ENCODE measurements at regions not wholly inside any gene's neighbourhood (a gene's known extent, or its start where the extent isn't known, plus 50 kb on each side); places are given as distances from the start of the nearest gene placed in this dataset.
"Not testable (repeated sequence)": the region's sequence is repeated elsewhere in the genome, so short reads cannot be mapped to it uniquely, and the experiment has no call there.

- no peak for DNase-seq (ENCODE audit: low read depth in 3 of 3, low spot score in 2 of 3)
Observed at GRCh38 chr4:85102606-85103005, 136.1 kb upstream of the WDFY3 start.

DNA sequence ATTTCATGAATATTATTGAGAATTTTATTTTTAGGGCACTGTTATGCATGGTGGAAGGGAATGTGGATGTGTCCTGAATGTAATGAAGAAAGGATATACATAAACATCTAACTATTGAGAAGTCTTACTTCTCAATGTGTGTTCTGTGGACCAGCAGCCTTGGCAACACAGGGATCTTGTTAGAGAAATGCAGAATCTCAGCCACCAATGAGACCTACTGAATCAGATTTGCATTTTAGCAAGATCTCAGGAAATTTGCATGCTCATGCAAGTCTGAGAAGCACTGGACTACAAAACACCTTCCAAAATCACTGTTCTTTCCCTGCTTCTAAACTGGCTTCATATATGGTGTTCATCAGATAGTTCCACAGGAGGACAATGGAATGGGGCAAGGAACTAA is 139.7 kb upstream of the WDFY3 start:
- DNase-seq (ENCODE audit: low read depth in 3 of 3, low spot score in 2 of 3): no peak

DNA sequence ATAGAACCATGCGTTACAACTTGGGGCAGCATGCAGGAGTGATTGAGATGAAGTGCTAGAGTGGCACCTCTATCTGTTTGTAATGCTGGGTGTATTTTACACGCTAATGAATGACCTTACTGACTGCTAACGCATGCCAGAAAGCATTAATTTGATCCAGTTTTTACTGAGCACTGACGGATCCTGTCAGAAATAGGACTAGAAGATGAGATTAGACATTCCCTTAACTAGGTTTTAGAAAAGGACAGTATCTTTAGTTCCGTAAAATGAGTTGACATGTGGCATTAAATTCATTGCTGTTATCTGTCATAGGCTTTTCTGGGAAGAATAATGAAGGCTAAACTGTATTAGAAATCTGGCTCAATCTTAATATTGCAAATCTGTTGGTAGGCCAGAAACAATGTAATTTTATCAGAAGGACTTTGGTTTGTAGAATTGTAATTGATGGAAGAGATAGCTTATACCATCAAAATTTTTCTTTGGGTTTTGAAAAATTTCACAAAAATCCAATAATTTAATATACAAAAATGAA is 140.4 kb upstream of the WDFY3 start:
- no peak for DNase-seq (ENCODE audit: low read depth in 3 of 3, low spot score in 2 of 3)

GRCh38 chr4:85107553-85107952 is 141.1 kb upstream of the WDFY3 start:
- no peak for DNase-seq (ENCODE audit: low read depth in 3 of 3, low spot score in 2 of 3)

DNA sequence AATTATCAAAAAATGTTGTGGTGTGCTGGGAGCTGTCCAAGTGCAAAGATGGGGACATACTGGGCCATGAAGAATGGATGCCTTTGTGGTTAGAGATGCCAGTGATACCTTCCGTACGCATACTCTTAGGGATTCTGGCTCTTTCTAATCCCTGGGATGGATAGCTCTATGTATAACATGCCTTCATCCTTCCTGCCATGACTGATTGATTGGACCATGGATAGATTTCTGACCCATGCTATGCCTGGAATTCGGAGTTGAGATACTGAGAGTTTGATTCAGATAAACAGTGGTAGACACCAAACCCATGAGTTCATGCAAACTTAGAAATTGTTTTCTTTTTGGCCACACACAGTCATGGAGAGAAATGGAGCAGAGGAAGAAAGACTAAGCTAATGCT is 147.2 kb upstream of the WDFY3 start:
- DNase-seq (ENCODE audit: low read depth in 3 of 3, low spot score in 2 of 3): no peak

GRCh38 chr4:85114526-85114925 is 148.0 kb upstream of the WDFY3 start:
- DNase-seq (ENCODE audit: low read depth in 3 of 3, low spot score in 2 of 3): no peak

DNA sequence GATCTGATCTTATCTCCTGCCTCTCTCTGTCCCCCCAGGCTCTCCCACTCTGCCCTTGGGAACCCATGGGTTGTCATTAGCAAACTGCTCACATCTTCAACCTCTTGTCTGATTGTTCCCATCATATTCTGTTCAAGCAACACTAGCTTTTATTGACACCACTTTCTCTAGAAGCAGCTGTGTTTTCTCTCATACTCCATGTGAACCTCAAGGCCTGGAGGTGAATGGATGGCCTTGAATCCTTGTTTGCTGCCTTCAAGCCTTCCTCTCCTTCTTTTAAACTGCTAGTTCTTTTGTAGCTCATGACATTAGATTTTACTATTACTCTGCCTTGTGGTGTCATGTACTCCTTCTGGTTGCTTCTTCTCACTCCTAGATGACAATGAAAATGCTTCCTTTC is 149.5 kb upstream of the WDFY3 start:
- no peak for DNase-seq (ENCODE audit: low read depth in 3 of 3, low spot score in 2 of 3)

DNA sequence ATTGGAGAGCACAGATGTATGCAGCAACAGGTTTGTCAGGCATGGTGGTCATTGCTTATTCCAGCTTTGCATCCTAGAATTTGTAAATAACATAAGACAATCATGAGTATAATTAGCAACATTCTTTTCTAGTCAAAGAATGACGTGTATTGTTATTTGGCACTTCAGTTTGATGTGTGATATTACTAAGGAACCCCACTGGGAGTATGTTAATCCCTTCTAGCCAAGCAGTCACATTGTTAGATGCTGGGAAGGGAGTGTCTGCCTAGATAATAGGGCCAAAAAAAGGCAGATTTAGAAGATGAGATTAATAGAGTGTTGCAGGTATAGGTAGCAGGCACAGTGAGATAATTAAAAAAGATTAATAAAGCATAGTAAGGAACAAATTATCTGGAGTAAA is 159.2 kb upstream of the WDFY3 start:
- DNase-seq (ENCODE audit: low read depth in 3 of 3, low spot score in 2 of 3): no peak

DNA sequence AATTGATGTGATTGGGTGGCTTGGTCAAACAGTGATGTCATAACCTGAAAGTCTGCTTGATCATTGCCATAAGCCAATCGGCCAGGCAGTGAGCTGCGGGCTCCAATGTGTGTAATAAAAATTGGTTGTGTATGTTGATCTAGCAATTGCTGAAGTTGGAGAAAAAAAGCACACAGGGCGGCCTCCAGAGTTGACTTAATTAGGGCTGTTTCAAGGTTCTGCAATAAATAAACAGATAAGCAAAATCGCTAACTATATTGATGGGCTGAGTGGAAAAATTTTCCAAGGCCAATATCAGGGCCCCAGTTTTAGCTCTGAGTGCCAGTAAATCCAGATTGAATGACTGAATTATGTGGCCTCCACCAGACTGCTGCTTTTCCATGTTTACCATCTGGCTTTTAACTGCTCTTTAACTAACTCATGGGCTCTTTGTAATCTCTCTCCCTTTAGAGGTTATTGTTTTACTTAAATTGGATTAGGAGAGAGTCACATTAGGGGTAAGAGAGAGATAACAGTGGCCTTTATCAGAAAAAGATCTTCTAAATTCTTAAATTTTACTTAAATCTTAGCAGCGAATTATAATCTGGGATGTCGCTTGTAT is 160.6 kb upstream of the WDFY3 start:
- DNase-seq (ENCODE audit: low read depth in 3 of 3, low spot score in 2 of 3): no peak

DNA sequence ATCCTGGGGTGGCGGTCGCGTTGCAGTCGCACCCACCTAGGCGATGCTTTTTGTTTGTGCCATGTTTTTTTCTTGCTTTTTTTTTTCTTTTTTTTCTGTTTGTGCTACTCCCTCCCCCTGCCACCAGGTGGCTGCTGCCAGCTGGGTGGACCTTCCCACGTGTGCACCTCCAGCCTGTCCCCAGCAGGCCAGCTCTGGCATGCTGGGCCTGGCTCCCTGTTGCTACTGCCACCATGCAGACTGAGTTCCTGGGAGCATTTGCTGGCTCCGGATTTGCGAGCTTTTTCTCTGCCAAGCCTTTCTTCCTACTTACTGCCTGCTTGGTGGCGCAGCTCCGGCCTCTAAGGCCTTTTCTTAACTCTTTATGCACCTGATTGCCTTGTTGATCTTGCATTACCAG is 161.2 kb upstream of the WDFY3 start:
- no peak for DNase-seq (ENCODE audit: low read depth in 3 of 3, low spot score in 2 of 3)

DNA sequence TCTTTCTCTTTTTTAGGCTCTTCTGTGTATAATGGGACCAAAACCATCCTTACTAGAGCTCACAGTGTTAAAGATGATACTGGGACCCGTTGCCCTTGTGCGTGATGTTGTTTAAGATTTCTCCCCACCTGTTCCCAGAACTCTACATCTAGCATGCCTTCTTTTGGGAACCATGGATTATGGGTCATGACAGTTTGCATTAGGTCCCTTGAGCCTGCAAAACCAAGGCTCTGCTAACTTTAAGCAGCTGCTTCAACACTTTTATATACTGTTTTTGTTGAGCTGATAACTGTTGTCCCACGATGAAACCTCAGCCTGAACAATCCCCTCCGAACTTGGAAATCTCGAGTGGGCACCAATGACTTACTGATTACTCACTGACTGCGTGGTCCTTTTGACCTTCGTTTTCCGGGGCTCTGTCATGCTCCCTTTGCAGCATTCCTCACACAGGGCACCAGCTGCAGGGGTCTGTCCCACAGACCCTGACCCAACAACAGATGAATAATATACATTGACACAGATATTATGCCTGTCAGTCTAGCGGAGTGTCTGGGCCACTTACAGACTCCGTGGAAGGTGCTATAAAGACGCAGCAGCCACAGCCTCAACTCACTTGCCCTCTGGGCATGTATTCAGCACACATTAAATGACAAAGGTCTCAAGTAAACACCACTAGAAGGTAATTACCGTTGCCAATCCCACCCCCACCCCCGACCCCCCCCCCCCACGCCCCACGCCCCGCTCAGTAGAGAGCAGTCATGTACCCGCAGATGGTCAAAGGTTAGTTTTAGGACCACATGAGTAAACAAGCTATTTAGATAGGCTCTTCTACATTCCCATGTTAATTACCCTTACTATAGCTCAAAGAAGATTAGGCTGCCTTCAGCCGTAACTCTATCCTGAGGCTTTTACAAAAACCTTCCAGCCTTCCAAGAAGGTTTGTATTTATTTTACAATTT is 162.0 kb upstream of the WDFY3 start:
- DNase-seq (ENCODE audit: low read depth in 3 of 3, low spot score in 2 of 3): no peak

DNA sequence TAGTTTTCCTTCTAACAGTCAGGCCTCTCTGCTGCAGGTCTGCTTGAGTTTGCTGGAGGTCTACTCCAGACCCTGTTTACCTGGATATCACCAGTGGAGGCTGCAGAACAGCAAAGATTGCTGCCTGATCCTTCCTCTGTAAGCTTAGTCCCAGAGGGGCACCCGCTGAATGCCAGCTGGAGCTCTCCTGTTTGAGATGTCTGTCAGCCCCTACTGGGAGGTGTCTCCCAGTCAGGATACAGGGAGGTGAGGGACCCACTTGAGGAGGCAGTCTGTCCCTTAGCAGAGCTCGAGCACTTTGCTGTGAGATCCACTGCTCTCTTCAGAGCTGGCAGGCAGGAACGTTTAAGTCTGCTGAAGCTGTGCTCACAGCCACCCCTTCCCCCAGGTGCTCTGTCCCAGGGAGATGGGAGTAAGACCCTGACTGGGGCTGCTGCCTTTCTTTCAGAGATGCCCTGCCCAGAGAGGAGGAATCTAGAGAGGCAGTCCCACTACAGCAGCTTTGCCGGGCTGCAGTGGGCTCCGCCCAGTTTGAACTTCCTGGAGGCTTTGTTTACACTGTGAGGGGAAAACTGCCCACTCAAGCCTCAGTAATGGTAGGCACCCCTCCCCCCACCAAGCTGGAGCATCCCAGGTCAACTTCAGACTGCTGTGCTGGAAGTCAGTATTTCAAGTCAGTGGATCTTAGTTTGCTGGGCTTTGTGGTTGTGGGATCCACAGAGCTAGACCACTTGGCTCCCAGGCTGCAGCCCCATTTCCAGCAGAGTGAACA is 163.1 kb upstream of the WDFY3 start:
- not testable (repeated sequence) for DNase-seq (ENCODE audit: low read depth in 3 of 3, low spot score in 2 of 3)

- DNase-seq (ENCODE audit: low read depth in 3 of 3, low spot score in 2 of 3): no peak
Observed at GRCh38 chr4:85132117-85132516, 165.6 kb upstream of the WDFY3 start.

DNA sequence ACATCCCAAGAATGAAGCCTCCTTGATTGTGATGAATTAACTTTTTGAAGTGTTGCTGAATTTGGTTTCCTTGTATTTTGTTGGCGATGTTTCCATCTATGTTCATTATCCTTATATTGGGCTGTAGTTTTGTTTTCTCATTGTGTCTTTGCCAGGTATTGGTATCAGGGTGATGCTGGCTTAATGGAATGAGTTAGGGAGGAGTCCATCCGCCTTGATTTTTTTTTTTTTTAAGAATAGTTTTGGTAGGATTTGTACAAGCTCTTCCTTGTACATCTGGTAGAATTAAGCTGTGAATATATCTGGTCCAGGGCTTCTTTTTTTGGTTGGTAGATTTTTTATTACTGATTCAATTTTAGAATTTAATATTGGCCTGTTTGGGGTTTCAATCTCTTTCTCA is 166.1 kb upstream of the WDFY3 start:
- DNase-seq (ENCODE audit: low read depth in 3 of 3, low spot score in 2 of 3): no peak

DNA sequence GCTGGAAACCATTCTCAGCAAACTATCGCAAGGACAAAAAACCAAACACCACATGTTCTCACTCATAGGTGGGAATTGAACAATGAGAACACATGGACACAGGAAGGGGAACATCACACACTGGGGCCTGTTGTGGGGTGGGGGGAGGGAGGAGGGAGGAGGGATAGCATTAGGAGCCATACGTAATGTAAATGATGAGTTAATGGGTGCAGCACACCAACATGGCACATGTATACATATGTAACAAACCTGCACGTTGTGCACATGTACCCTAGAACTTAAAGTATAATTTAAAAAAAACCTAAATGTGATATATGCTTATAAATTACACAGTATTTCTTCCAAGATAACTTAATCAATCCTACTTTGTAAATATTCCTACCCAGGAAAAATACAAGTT is 173.3 kb upstream of the WDFY3 start:
- not testable (repeated sequence) for DNase-seq (ENCODE audit: low read depth in 3 of 3, low spot score in 2 of 3)

- DNase-seq (ENCODE audit: low read depth in 3 of 3, low spot score in 2 of 3): no peak
Observed at GRCh38 chr4:85142451-85142850, 176.0 kb upstream of the WDFY3 start.

GRCh38 chr4:85147481-85148076 is 181.1 kb upstream of the WDFY3 start:
- DNase-seq (ENCODE audit: low read depth in 3 of 3, low spot score in 2 of 3): peak; percentile 27 to 33 (median 29)

DNA sequence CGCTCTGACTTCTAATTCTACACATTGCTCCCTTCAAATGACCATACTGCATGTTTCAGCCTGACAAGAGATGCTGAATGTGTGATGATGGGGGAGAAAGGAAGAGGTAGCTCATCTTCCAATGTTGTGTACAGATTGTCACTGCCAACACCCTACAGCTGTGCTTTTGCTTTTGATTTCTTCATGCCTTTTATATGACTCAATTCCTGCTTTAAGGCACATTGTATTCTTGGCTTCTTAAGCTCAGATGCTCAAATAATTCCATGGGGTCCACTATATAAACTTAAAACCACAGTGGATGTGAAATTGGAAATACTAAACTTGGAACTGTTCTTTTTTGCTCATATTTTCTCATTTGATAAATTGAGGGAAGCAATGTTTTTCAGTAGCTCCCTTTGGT is 183.2 kb upstream of the WDFY3 start:
- DNase-seq (ENCODE audit: low read depth in 3 of 3, low spot score in 2 of 3): no peak

GRCh38 chr4:85151371-85151770 is 184.9 kb upstream of the WDFY3 start:
- no peak for DNase-seq (ENCODE audit: low read depth in 3 of 3, low spot score in 2 of 3)

DNA sequence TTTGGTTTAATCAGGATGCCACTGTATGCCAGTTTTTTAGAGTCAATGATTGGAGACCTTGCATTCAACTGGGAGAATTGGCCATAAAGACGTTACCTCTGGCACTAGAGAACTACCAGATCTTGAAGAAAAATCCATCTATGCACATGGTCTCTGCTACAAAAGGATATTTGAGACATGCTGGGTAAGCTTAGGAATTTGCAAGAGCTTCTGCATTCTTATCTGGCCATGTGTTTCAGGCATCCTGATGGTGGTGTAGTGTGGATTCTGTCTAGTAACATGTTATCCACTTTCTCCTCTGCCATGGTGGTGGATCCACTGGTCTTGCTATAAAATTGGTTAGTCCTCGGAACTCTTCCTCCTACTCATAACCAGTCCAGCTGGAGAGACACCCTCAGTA is 185.3 kb upstream of the WDFY3 start:
- no peak for DNase-seq (ENCODE audit: low read depth in 3 of 3, low spot score in 2 of 3)

- no peak for DNase-seq (ENCODE audit: low read depth in 3 of 3, low spot score in 2 of 3)
Observed at GRCh38 chr4:85152480-85152879, 186.0 kb upstream of the WDFY3 start.
